HG03135 (cell line): ENCODE measurements at regions not wholly inside any gene's neighbourhood (a gene's known extent, or its start where the extent isn't known, plus 50 kb on each side); places are given as distances from the start of the nearest gene placed in this dataset.

Source experiments
- ATAC-seq: cut with Tn5 transposase; IDR thresholded peaks from one replicate; pipeline ENCODE4 v1.9.1; 2021; ENCODE audit warnings: mild to moderate bottlenecking, moderate library complexity; ENCODE audit not compliant: unreplicated experiment

- no peak for ATAC-seq
These were observed 209.0 kb downstream of the URI1 start for GRCh38 chr19:30151081-30151480.

GRCh38 chr19:30152510-30153291, 210.7 kb downstream of the URI1 start:
- no peak for ATAC-seq

GRCh38 chr19:30153326-30154210, 211.5 kb downstream of the URI1 start:
- ATAC-seq, result peak; percentile 72

GRCh38 chr19:30154410-30154809, 212.4 kb downstream of the URI1 start:
- no peak for ATAC-seq

GRCh38 chr19:30155381-30156200, 213.6 kb downstream of the URI1 start:
- no peak for ATAC-seq

- no peak for ATAC-seq
These were observed 214.6 kb downstream of the URI1 start for GRCh38 chr19:30156646-30157045.

GRCh38 chr19:30158067-30158892, 213.9 kb upstream of the ZNF536 start:
- ATAC-seq, result no peak

- no peak for ATAC-seq
These were observed 213.3 kb upstream of the ZNF536 start for GRCh38 chr19:30158893-30159245.

- ATAC-seq, result no peak
These were observed 212.5 kb upstream of the ZNF536 start for GRCh38 chr19:30159636-30160035.

GRCh38 chr19:30160426-30160825, 211.8 kb upstream of the ZNF536 start:
- no peak for ATAC-seq

GRCh38 chr19:30161021-30161655, 211.0 kb upstream of the ZNF536 start:
- ATAC-seq, result no peak

- ATAC-seq, result no peak
These were observed 210.4 kb upstream of the ZNF536 start for GRCh38 chr19:30161770-30162169.

- ATAC-seq, result no peak
These were observed 209.5 kb upstream of the ZNF536 start for GRCh38 chr19:30162718-30163117.

GRCh38 chr19:30163663-30164062, 208.5 kb upstream of the ZNF536 start:
- ATAC-seq, result no peak

- ATAC-seq, result no peak
These were observed 206.9 kb upstream of the ZNF536 start for GRCh38 chr19:30165228-30165813.

GRCh38 chr19:30167206-30167868, 204.8 kb upstream of the ZNF536 start:
- ATAC-seq, result no peak

- no peak for ATAC-seq
These were observed 204.1 kb upstream of the ZNF536 start for GRCh38 chr19:30167976-30168635.

GRCh38 chr19:30168760-30169159, 203.4 kb upstream of the ZNF536 start:
- ATAC-seq, result no peak
